Mesenchymal stem cell (in vitro differentiated cells and primary cell): ENCODE measurements at regions not wholly inside any gene's neighbourhood (a gene's known extent, or its start where the extent isn't known, plus 50 kb on each side); places are given as distances from the start of the nearest gene placed in this dataset.
"Not testable (repeated sequence)": the region's sequence is repeated elsewhere in the genome, so short reads cannot be mapped to it uniquely, and the experiment has no call there.

Experiments
- DNase-seq: peaks from one replicate; pipeline ENCODE4 v3.0.0-alpha.2; 2013
- H2AFZ ChIP-seq: one replicate; pipeline ENCODE4 v1.6.1; 2013; ENCODE audit warnings: low read depth, mild to moderate bottlenecking, control low read depth, inconsistent platforms, low read length, moderate library complexity
- H2AK5ac ChIP-seq: 2 replicates; pipeline ENCODE4 v1.6.1; 2013; ENCODE audit warnings: low read length, moderate library complexity, mild to moderate bottlenecking, inconsistent platforms; ENCODE audit not compliant: severe bottlenecking
- H2BK120ac ChIP-seq: one replicate; pipeline ENCODE4 v1.6.1; 2013; ENCODE audit warnings: low read depth, mild to moderate bottlenecking, inconsistent platforms, low read length, moderate library complexity
- H2BK12ac ChIP-seq, 2 experiments: one replicate each; pipeline ENCODE4 v1.6.1; 2013; ENCODE audit warnings: inconsistent platforms in 2 of 2, low read length in 2 of 2, mild to moderate bottlenecking in 2 of 2, moderate library complexity in 2 of 2, control low read depth in 1 of 2
- H2BK15ac ChIP-seq: one replicate; pipeline ENCODE4 v1.6.1; 2013; ENCODE audit warnings: mild to moderate bottlenecking, low read depth, inconsistent platforms; ENCODE audit not compliant: poor library complexity, severe bottlenecking
- H2BK5ac ChIP-seq: 2 replicates; pipeline ENCODE4 v1.6.1; 2013; ENCODE audit warnings: low read depth, mild to moderate bottlenecking, low read length, control low read depth, inconsistent platforms; ENCODE audit not compliant: poor library complexity, severe bottlenecking
- H3K14ac ChIP-seq, 2 experiments: one replicate each; pipeline ENCODE4 v1.6.1; 2013; ENCODE audit warnings: inconsistent platforms in 2 of 2, low read length in 2 of 2, control low read depth in 1 of 2, mild to moderate bottlenecking in 1 of 2, moderate library complexity in 1 of 2
- H3K18ac ChIP-seq, 2 experiments: one replicate each; pipeline ENCODE4 v1.6.1; 2013; ENCODE audit warnings: inconsistent platforms in 2 of 2, low read length in 2 of 2, control low read depth in 1 of 2, low read depth in 1 of 2, mild to moderate bottlenecking in 1 of 2
- H3K23ac ChIP-seq, 2 experiments: one replicate each; pipeline ENCODE4 v1.6.1; 2013; ENCODE audit warnings: inconsistent platforms in 2 of 2, low read length in 2 of 2, mild to moderate bottlenecking in 2 of 2, moderate library complexity in 2 of 2, control low read depth in 1 of 2
- H3K27ac ChIP-seq: 2 replicates; pipeline ENCODE4 v1.5.1; 2013; ENCODE audit warnings: mild to moderate bottlenecking, moderate library complexity, low read length, control low read depth, inconsistent platforms; ENCODE audit not compliant: poor library complexity, severe bottlenecking
- H3K27me3 ChIP-seq, 2 experiments: 2 replicates each; pipeline versions ENCODE4 v1.6.1 to v1.7.0; 2013; ENCODE audit warnings: low read length in 2 of 2, mild to moderate bottlenecking in 2 of 2, moderate library complexity in 2 of 2, control low read depth in 1 of 2, inconsistent platforms in 1 of 2; ENCODE audit not compliant: control insufficient read depth in 1 of 2, insufficient read depth in 1 of 2
- H3K36me3 ChIP-seq, 2 experiments: 2 replicates each; pipeline versions ENCODE4 v1.6.1 to v1.7.0; 2013; ENCODE audit warnings: low read length in 2 of 2, control low read depth in 1 of 2, inconsistent platforms in 1 of 2, low read depth in 1 of 2, mild to moderate bottlenecking in 1 of 2; ENCODE audit not compliant: insufficient read depth in 2 of 2, control insufficient read depth in 1 of 2
- H3K4ac ChIP-seq, 2 experiments: one replicate each; pipeline ENCODE4 v1.6.1; 2013; ENCODE audit warnings: inconsistent platforms in 2 of 2, low read length in 2 of 2, mild to moderate bottlenecking in 2 of 2, moderate library complexity in 2 of 2, control low read depth in 1 of 2, low read depth in 1 of 2
- H3K4me1 ChIP-seq: 2 replicates; pipeline ENCODE4 v1.6.1; 2013; ENCODE audit warnings: low read depth, low read length, control low read depth; ENCODE audit not compliant: control insufficient read depth, insufficient read depth
- H3K4me2 ChIP-seq: 2 replicates; pipeline ENCODE4 v1.6.1; 2013; ENCODE audit warnings: low read length, mild to moderate bottlenecking, inconsistent platforms; ENCODE audit not compliant: poor library complexity, severe bottlenecking
- H3K4me3 ChIP-seq, 2 experiments: 2 replicates each; pipeline versions ENCODE4 v1.5.1 to v1.7.0; 2013; ENCODE audit warnings: low read length in 2 of 2, mild to moderate bottlenecking in 2 of 2, control low read depth in 1 of 2, low read depth in 1 of 2; ENCODE audit not compliant: insufficient read depth in 1 of 2
- H3K79me1 ChIP-seq: replicated peaks from 2 replicates; pipeline ENCODE4 v1.6.1; 2013; ENCODE audit warnings: mild to moderate bottlenecking, control low read depth, low read length, inconsistent platforms; ENCODE audit not compliant: poor library complexity, severe bottlenecking
- H3K9ac ChIP-seq: 2 replicates; pipeline ENCODE4 v1.7.0; 2013; ENCODE audit warnings: mild to moderate bottlenecking, low read length, moderate library complexity
- H3K9me3 ChIP-seq: 2 replicates; pipeline ENCODE4 v1.7.0; 2013; ENCODE audit warnings: mild to moderate bottlenecking, low read length; ENCODE audit not compliant: control insufficient read depth
- H4K8ac ChIP-seq: one replicate; pipeline ENCODE4 v1.6.1; 2013; ENCODE audit warnings: inconsistent platforms, mild to moderate bottlenecking, low read length, moderate library complexity
- H4K91ac ChIP-seq: one replicate; pipeline ENCODE4 v1.6.1; 2013; ENCODE audit warnings: mild to moderate bottlenecking, low read length, inconsistent platforms
- WGBS: methylation state at CpG from one replicate; pipeline ENCODE4 v1.1.7; 2013; ENCODE audit warnings: mixed read lengths; 5-methylcytosine and 5-hydroxymethylcytosine counted together

DNA sequence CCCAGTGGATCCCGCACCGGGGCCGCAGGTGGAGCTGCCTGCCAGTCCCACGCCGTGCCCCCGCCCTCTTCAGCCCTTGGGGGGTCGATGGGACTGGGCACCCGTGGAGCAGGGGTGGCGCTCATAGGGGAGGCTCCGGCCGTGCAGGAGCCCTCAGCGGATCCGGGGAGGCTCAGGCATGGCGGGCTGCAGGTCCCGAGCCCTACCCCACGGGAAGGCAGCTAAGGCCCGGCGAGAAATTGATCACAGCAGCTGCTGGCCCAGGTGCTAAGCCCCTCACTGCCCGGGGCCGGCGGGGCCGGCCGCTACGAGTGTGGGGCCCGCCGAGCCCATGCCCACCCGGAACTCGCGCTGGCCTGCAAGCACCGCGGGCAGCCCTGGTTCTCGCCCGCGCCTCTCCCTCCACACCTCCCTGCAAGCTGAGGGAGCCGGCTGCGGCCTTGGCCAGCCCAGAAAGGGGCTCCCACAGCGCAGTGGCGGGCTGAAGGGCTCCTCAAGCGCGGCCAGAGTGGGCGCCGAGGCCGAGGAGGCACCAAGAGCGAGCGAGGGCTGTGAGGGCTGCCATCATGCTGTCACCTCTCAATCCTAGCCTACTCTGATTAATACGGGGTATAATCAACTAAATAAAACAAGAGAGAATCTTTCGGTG, 56.5 kb upstream of the ABHD2 start:
- not testable (repeated sequence) for H4K8ac ChIP-seq, H3K27me3 ChIP-seq, H3K14ac ChIP-seq, H3K36me3 ChIP-seq, H3K9me3 ChIP-seq, H2BK120ac ChIP-seq, H2BK12ac ChIP-seq, H3K4me2 ChIP-seq, H3K79me1 ChIP-seq, H2BK15ac ChIP-seq, H3K23ac ChIP-seq, H2AK5ac ChIP-seq, H3K18ac ChIP-seq, H3K4ac ChIP-seq, H2BK5ac ChIP-seq, H3K4me3 ChIP-seq, DNase-seq, H2AFZ ChIP-seq, H3K9ac ChIP-seq, H3K27ac ChIP-seq, H3K4me1 ChIP-seq, H4K91ac ChIP-seq
- 94% methylated on average over 39 of the region's 47 CpGs for WGBS

DNA sequence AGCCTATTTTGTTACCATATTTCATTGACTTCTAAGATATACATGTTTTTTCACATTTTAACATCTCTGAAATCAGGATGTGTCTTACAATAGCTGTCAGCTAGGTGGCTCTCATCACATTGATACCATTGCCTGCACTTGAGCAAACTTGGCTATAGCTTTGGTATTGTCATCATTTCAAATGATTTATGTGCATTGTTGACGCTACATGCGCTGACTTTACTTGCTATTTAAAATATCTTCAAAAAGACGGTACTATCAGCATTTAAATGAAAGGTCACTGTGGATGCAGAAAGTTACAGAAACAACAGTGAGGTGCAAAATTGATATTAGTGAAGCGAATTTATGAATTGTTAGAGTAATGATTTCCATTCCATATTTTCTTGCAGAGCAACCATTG, 54.0 kb upstream of the ABHD2 start:
- H2AK5ac ChIP-seq: no peak overlapping the region
- H3K9ac ChIP-seq: no peak overlapping the region
- H3K14ac ChIP-seq: no peak overlapping the region
- H3K9me3 ChIP-seq: no peaks in the 10 kb centered on the region
- no peak overlapping the region for H3K18ac ChIP-seq
- no peaks in the 10 kb centered on the region for H3K4me1 ChIP-seq
- H2BK12ac ChIP-seq: no peak overlapping the region
- H4K91ac ChIP-seq: no peak overlapping the region
- H3K36me3 ChIP-seq: no peaks in the 10 kb centered on the region
- no peaks in the 10 kb centered on the region for H3K79me1 ChIP-seq
- H3K27me3 ChIP-seq: peaks cover 8 to 12% of the 10 kb centered on the region in 2 experiments
- no peak overlapping the region for H3K4me2 ChIP-seq
- H2BK5ac ChIP-seq: no peak overlapping the region
- DNase-seq: no peak
- H3K4ac ChIP-seq: no peak overlapping the region
- WGBS: 92% methylated on average over 4 of the region's 4 CpGs
- H3K4me3 ChIP-seq: no peak overlapping the region
- no peak overlapping the region for H4K8ac ChIP-seq
- no peak overlapping the region for H3K27ac ChIP-seq
- H3K23ac ChIP-seq: no peak overlapping the region
- H2AFZ ChIP-seq: no peak overlapping the region
- no peak overlapping the region for H2BK15ac ChIP-seq
- H2BK120ac ChIP-seq: no peak overlapping the region

DNA sequence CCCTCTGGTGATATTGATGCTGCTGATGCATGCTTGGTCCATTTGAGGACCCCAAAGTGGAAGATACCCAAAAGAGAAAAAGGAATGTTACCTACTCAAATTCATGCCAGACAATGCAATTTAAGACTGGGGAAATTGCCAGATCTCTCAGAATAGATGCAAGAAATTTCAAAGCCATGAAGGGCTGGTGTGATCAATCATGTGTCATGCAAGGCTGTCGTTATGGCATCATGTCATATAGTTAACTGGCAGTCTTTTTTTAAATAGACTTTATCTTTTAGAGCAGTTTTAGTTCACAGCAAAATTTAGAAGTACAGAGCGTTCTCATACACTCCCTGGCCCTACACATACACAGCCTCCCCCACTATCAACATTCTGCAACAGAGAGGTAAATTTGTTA, 53.1 kb upstream of the ABHD2 start:
- H3K18ac ChIP-seq: no peak overlapping the region
- no peak for DNase-seq
- no peak overlapping the region for H2BK120ac ChIP-seq
- H2AK5ac ChIP-seq: no peak overlapping the region
- H3K23ac ChIP-seq: no peak overlapping the region
- no peak overlapping the region for H3K4me2 ChIP-seq
- H2BK12ac ChIP-seq: no peak overlapping the region
- no peak overlapping the region for H3K27ac ChIP-seq
- no peaks in the 10 kb centered on the region for H3K36me3 ChIP-seq
- H2BK5ac ChIP-seq: no peak overlapping the region
- no peak overlapping the region for H3K14ac ChIP-seq
- H3K4me3 ChIP-seq: no peak overlapping the region
- no peaks in the 10 kb centered on the region for H3K4me1 ChIP-seq
- H3K9me3 ChIP-seq: no peaks in the 10 kb centered on the region
- H3K4ac ChIP-seq: no peak overlapping the region
- H3K79me1 ChIP-seq: no peaks in the 10 kb centered on the region
- H4K91ac ChIP-seq: no peak overlapping the region
- H3K9ac ChIP-seq: no peak overlapping the region
- no peak overlapping the region for H2BK15ac ChIP-seq
- H3K27me3 ChIP-seq: peaks cover 8 to 12% of the 10 kb centered on the region in 2 experiments
- H4K8ac ChIP-seq: no peak overlapping the region
- no peak overlapping the region for H2AFZ ChIP-seq
- 90% methylated on average over 2 of the region's 2 CpGs for WGBS

DNA sequence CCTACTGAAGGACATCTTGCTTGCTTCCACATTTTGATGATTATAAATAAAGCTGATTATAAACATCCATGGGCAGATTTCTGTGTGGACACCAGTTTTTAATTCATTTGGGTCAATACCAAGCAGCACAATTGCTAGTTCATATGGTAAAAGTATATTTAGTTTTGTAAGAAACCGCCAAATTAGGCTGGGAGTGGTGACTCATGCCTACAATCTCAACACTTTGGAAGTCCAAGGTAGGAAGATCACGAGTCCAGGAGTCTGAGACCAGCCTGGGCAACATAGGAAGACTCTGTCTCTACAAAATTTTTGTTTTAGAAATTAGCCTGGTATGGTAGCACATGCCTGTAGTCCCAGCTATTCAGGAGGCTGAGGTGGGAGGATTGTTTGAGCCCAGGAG, 52.6 kb upstream of the ABHD2 start:
- H3K14ac ChIP-seq: no peak overlapping the region
- H2BK15ac ChIP-seq: no peak overlapping the region
- no peak overlapping the region for H2AFZ ChIP-seq
- no peak overlapping the region for H3K4ac ChIP-seq
- H3K9me3 ChIP-seq: no peaks in the 10 kb centered on the region
- H3K4me3 ChIP-seq: no peak overlapping the region
- no peak overlapping the region for H3K18ac ChIP-seq
- H3K27me3 ChIP-seq: peaks cover 8 to 12% of the 10 kb centered on the region in 2 experiments
- 69% methylated on average over 2 of the region's 2 CpGs for WGBS
- H2BK12ac ChIP-seq: no peak overlapping the region
- no peak overlapping the region for H3K9ac ChIP-seq
- H3K23ac ChIP-seq: no peak overlapping the region
- no peak overlapping the region for H2AK5ac ChIP-seq
- H4K8ac ChIP-seq: no peak overlapping the region
- DNase-seq: no peak
- no peaks in the 10 kb centered on the region for H3K36me3 ChIP-seq
- H3K4me2 ChIP-seq: no peak overlapping the region
- H3K4me1 ChIP-seq: no peaks in the 10 kb centered on the region
- H2BK5ac ChIP-seq: no peak overlapping the region
- H3K79me1 ChIP-seq: no peaks in the 10 kb centered on the region
- no peak overlapping the region for H2BK120ac ChIP-seq
- no peak overlapping the region for H3K27ac ChIP-seq
- H4K91ac ChIP-seq: no peak overlapping the region
